ENCODE measurements at regions not wholly inside any gene's neighbourhood (a gene's known extent, or its start where the extent isn't known, plus 50 kb on each side); places are given as distances from the start of the nearest gene placed in this dataset.

- TF ChIP-seq NBN (IDR thresholded peaks at IDR 0.05; ENCODE audit: low read depth) = no peak
- TF ChIP-seq CTCF (IDR thresholded peaks at IDR 0.05 in 2 of 3, conservative IDR thresholded peaks at IDR 0.05 in 1 of 3; ENCODE audit: insufficient read depth in 2 of 3, low read depth in 1 of 3, low read length in 3 of 3) = no peak
Measured at GRCh38 chr10:92787557-92788152, 60.7 kb upstream of the EXOC6 start.

Data from K562 (cell line).